HFFc6 (cell line): ENCODE measurements at regions not wholly inside any gene's neighbourhood (a gene's known extent, or its start where the extent isn't known, plus 50 kb on each side); places are given as distances from the start of the nearest gene placed in this dataset.

Experiments
- DNase-seq: peaks from one replicate; pipeline ENCODE4 v3.0.0-alpha.2; 2018
- H3K27ac Mint-ChIP-seq: 2 replicates; pipeline ENCODE4 v1.8.0; 2020; ENCODE audit warnings: mild to moderate bottlenecking, mixed read lengths
- H3K27me3 Mint-ChIP-seq: 2 replicates; pipeline ENCODE4 v1.8.0; 2021; ENCODE audit warnings: mild to moderate bottlenecking, moderate library complexity, mixed read lengths; ENCODE audit not compliant: insufficient read depth
- H3K36me3 Mint-ChIP-seq: 2 replicates; pipeline ENCODE4 v1.8.0; 2021; ENCODE audit warnings: low read depth, mixed read lengths
- H3K4me1 Mint-ChIP-seq: 2 replicates; pipeline ENCODE4 v1.8.0; 2020; ENCODE audit warnings: low read depth, mixed read lengths
- H3K4me3 Mint-ChIP-seq: 2 replicates; pipeline ENCODE4 v1.8.0; 2020; ENCODE audit warnings: mild to moderate bottlenecking, moderate library complexity, mixed read lengths
- H3K9me3 Mint-ChIP-seq: 2 replicates; pipeline ENCODE4 v1.8.0; 2020; ENCODE audit warnings: mild to moderate bottlenecking, mixed read lengths
- CTCF ChIP-seq: fragments of 200-600 bp; sonication (generic); IDR thresholded peaks from 2 replicates; pipeline ENCODE4 v1.5.0; 2021; ENCODE audit warnings: antibody characterized with exemption, mild to moderate bottlenecking

GRCh38 chr1:113192980-113193379, 120.0 kb downstream of the LRIG2 start:
- 0 out of 2 replicates have a peak, but pooled peaks cover 5% of the 10 kb centered on the region for H3K4me1 Mint-ChIP-seq
- DNase-seq: no peak
- H3K36me3 Mint-ChIP-seq: no peaks in the 10 kb centered on the region
- peaks cover 33% of the 10 kb centered on the region for H3K27me3 Mint-ChIP-seq
- H3K4me3 Mint-ChIP-seq: no peak overlapping the region
- no peak for TF ChIP-seq CTCF
- H3K9me3 Mint-ChIP-seq: no peaks in the 10 kb centered on the region
- no peak overlapping the region for H3K27ac Mint-ChIP-seq

GRCh38 chr1:113194846-113195830, 122.1 kb downstream of the LRIG2 start:
- H3K9me3 Mint-ChIP-seq: no peaks in the 10 kb centered on the region
- no peak for DNase-seq
- 0 out of 2 replicates have a peak, but pooled peaks cover 5% of the 10 kb centered on the region for H3K4me1 Mint-ChIP-seq
- H3K27ac Mint-ChIP-seq: no peak overlapping the region
- no peak overlapping the region for H3K4me3 Mint-ChIP-seq
- no peaks in the 10 kb centered on the region for H3K36me3 Mint-ChIP-seq
- peaks cover 33% of the 10 kb centered on the region for H3K27me3 Mint-ChIP-seq
- TF ChIP-seq CTCF: no peak

DNA sequence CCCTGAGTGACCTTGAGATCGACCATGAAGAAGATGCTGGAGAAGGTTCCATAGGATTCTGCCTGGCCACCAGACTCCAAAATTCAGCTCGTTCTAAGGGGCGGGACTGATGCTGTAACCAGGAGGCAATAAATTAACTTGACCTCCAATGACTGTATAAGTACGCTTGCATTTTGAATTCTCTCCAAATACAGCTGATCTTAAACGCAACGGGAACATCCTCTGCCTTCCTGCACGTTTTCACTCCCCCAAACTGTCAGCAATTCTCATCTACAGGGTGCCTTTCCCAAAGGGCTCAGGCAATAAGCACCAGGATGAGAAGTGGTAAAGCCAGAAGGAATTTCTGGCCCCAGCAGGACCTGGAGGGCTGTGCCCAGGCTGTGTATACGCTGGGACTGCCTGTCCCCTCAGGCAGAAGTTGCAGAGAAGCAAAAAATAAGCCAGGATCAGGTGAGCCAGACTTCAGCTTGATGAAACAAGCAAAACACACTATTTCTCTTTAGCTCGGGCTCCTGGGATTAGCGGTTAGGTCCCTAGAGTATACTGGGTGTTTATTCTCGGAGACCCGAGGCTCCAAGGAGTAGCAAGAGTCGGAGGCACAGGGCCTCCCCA, 124.8 kb downstream of the LRIG2 start:
- Mint-ChIP-seq H3K27me3 (peaks cover 36% of the 10 kb centered on the region), H3K4me3 (no peak overlapping the region), H3K27ac (no peak overlapping the region), H3K36me3 (no peaks in the 10 kb centered on the region), H3K9me3 (no peaks in the 10 kb centered on the region), H3K4me1 (no peaks in the 10 kb centered on the region)
- DNase-seq: no peak
- TF ChIP-seq CTCF: no peak

- DNase-seq: no peak
- Mint-ChIP-seq H3K36me3 (no peaks in the 10 kb centered on the region), H3K4me1 (no peaks in the 10 kb centered on the region), H3K27me3 (peaks cover 36% of the 10 kb centered on the region), H3K27ac (no peak overlapping the region), H3K4me3 (no peak overlapping the region), H3K9me3 (no peaks in the 10 kb centered on the region)
- TF ChIP-seq CTCF: no peak
Measured at GRCh38 chr1:113198806-113199205, 125.8 kb downstream of the LRIG2 start.

DNA sequence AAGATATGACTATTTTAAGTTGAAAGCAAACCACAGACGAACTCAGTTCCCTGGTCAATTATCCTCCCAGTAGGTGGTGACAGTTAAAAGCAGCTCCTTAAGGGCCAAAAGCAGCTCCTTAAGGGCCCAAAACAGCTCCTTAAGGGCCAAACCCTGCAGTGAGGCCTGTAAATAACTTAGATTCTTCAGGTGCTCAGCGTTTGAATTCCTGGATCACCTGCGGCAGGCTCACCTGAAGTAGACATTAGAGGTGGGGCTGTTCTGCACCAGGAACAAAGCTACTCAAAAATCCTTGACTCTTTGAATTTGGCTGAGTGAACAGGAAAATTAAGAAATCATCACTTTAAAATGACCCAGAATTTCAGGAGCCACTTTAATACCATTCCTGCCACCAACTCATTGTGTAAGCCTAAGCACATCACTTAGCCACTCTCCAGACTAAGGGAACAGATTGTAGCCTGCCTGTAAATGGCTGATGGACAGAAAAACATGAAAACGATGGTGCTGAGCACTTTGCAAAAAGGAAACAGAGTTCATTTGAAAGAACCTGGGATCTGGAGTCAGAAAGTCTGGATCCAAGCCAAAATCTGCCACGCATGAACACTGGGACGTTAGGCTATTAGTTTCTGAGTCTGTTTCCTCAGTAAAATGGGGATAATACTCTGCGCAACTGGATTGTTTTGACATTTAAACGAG, 126.9 kb downstream of the LRIG2 start:
- DNase-seq: no peak

More for the DNA sequence above, 126.9 kb downstream of the LRIG2 start:
- Mint-ChIP-seq H3K9me3 (no peaks in the 10 kb centered on the region), H3K27ac (no peak overlapping the region), H3K4me1 (no peaks in the 10 kb centered on the region), H3K4me3 (no peak overlapping the region), H3K27me3 (peaks cover 37% of the 10 kb centered on the region), H3K36me3 (no peaks in the 10 kb centered on the region)
- no peak for TF ChIP-seq CTCF
